SK-N-DZ (cell line): ENCODE measurements at regions not wholly inside any gene's neighbourhood (a gene's known extent, or its start where the extent isn't known, plus 50 kb on each side); places are given as distances from the start of the nearest gene placed in this dataset.
"Not testable (repeated sequence)": the region's sequence is repeated elsewhere in the genome, so short reads cannot be mapped to it uniquely, and the experiment has no call there.

ENCODE experiments used
- DNase-seq: peaks from one replicate; pipeline ENCODE4 v3.0.0-alpha.2; 2015; ENCODE audit warnings: low spot score

- no peak for DNase-seq
These were observed 2125.3 kb upstream of the RAG2 start for GRCh38 chr11:38723361-38723760.

DNA sequence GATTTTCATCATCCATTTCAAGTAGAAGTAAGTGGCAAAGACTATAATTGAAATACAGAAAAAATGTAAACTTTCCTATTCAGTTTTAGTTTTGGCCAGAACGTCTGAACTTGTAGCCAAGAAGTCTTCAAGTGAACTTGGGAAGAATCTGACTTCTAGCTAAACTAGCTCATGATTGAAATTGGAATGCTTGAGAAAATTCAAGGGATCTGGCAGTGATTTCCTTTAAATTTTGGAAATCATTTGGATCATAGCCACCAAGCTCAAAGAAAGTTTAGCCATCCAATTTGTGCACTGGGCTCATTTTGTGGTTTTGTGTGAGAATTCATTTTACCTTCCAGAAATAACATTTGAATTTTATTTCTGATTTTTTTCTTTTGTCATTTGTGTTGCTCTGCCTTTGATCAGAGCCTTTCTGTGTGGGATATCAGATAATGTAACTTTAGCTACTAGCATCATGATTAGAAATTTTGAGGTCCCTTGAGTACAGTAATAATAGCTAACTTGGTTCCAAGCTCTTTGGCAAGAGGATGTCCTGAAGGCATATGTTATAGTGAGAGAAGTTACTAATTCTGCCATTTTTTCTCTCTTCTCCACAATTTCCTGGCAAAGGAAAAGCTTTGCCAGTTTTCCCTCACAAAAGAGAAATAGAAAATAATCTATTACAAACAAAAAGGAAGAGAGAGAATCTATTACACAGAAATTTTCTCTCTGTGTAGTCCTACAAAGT, 2123.7 kb upstream of the RAG2 start:
- no peak for DNase-seq

DNA sequence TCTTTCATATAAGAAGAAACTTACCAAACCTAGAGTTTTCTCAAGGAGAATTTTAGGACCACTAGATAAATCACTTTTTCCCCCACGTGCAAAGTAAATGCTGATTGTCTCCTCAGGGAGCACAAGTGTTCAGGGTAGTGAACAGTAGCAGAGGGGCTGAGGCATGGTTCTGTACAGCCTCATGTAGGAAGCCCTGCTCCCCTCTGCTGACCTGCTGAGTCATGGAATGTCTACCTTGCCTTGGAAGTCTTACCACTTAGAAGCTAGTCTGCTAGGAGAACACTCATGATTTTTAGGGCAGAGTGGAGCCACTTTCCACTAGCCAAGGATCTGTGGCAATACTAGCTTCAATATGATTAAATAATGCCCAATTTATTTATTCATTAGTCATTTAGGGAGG, 2120.6 kb upstream of the RAG2 start:
- no peak for DNase-seq

DNA sequence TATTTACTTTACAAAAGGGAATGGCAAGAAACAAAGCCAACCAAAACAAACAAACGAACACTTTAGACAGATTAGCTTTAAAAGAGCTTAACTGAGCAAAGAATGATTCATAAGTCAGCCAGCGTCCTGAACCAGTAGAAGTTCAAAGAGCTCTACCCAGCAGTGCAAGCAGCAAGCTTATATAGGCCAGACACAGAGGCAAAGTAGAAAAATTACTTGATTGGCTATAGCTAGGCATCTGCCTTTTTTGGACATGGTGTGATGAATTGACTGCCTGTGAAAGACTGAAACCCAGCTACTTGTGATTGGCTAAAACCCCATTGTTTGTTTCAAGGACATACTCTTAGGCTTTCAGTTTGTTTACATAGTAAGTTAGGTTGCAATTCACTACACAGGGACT, 2120.0 kb upstream of the RAG2 start:
- DNase-seq, result no peak

GRCh38 chr11:38711110-38711509, 2113.1 kb upstream of the RAG2 start:
- no peak for DNase-seq

DNA sequence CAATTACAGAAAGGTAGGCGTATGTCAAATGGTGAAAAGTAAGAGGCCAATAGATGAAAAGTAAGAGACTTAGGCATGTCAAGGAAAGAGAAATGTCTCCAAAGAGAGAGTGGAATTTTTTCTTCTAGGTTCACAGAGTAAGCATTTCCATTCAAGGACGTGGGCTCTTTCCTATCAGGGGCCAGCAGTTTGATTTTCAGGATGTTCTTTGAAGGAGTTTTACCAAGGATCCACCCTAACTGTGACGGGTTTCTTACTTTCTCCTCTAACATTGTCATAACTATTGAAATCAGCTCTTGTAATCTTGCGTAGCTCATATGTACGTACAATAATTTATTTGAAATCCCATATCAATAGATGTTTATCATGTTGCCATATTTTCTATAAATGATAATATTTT, 2112.2 kb upstream of the RAG2 start:
- no peak for DNase-seq

DNA sequence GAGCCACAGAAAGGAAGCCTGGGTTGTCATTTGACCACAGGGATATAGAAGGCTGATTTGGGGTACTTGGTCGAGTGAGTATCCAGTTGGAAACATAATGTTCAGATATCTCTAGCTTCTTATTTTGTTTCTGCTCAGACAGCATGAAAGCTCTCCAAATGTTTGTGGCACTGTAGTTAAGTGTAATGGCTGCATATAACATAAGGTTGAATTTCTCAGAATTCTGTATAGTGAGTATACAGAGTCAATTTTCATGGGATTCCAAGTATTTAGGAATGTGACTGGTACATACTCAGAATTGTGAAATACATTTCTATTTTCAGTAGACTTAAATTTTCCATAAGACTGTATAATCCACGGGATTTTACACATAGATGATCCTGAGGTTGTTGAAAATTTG, 2102.1 kb upstream of the RAG2 start:
- DNase-seq, result no peak

- no peak for DNase-seq
These were observed 2095.3 kb upstream of the RAG2 start for GRCh38 chr11:38693306-38693705.

DNA sequence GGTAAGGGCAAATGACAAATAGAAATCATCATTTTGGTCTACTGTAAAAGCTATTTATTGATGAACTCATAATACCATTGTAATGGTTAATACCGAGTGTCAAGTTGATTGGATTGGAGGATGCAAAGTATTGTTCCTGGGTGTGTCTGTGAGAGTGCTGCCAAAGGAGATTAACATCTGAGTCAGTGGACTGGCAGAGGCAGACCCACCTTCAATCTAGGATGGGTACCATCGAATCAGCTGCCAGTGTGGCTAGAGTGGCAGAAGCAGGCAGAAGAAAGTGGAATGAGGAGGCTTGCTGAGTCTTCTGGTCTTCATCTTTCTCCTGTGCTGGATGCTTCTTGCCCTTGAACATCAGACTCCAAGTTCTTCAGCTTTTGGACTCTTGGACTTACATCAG, 2092.2 kb upstream of the RAG2 start:
- not testable (repeated sequence) for DNase-seq

- DNase-seq, result no peak
These were observed 2089.0 kb upstream of the RAG2 start for GRCh38 chr11:38687008-38687407.

GRCh38 chr11:38683484-38683883, 2085.4 kb upstream of the RAG2 start:
- DNase-seq, result no peak

DNA sequence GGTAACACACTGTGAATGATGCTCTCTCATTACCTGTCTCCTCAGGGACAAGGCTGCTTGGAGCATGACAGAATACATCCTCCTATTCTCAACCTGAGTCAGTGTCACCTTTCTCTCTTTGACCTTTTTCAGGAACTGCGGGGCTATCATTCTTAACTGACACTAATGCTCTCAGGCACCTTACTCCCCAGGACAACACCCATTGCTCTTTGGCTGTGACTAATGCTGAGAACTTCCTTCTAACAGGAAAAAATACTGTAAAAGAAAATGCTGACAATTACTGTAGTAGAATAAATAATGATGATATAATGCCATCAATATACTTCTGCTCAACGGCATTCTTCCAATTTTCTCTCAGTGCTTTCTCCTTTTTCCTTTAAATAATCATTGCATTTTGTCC, 2082.7 kb upstream of the RAG2 start:
- no peak for DNase-seq

DNA sequence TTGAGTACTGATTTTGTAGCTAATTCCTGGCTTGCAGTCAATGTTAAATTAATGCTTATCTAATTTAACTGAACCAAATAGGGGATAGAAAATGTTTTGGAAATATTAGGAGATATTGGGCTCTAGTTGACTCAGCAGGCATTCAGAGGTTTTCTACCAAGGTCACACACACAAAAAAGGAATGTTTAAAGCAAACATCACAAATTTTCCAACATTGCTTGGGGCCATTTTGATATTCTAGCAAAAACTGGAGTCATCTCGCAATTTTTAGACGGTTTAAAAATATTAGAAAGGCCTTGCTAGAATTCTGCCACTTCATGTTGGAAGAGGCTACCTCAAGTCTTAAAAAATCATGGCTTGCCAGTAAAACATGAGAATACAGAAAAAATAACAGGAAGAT, 2082.1 kb upstream of the RAG2 start:
- DNase-seq, result no peak

- no peak for DNase-seq
These were observed 2074.4 kb upstream of the RAG2 start for GRCh38 chr11:38672445-38672844.

DNA sequence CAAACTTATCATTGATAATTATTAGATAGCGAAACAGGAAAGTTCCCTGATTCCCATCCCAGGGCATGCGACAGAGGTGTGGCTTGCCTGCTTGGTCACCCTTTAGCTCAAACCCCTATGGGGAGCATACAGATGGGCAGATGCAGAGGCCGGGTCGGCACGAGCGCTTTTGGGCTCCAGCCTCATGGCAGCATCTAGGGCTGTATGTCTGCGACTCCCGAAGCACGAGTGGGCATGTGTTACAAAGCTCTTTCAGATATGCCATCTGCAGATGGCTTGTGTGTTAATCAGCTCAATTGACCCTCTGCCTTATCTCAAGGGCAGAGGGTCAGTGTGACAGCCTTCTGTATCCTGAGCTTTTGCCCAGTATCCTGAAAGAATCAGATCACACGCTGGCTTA, 2069.3 kb upstream of the RAG2 start:
- DNase-seq, result peak; percentile 54

GRCh38 chr11:38648604-38649003, 2050.6 kb upstream of the RAG2 start:
- no peak for DNase-seq

DNA sequence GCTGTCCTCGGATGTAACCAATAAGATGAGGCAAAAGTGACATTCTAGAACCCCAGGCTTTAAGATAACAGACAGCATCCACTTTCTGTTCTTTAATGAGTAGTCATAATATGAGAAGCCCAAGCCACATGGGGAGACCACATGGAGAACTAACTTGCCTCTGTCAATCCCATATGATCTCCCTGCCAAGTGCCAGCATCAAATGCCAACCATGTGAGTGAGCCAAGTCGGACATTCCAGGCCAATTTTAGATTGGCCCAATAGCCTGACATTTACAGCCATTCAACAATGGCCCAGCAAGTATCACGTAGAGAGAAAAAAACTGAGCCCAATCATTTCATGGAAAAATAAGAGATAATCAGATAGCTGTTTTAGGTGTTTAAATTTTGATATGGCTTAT, 2048.3 kb upstream of the RAG2 start:
- no peak for DNase-seq

DNA sequence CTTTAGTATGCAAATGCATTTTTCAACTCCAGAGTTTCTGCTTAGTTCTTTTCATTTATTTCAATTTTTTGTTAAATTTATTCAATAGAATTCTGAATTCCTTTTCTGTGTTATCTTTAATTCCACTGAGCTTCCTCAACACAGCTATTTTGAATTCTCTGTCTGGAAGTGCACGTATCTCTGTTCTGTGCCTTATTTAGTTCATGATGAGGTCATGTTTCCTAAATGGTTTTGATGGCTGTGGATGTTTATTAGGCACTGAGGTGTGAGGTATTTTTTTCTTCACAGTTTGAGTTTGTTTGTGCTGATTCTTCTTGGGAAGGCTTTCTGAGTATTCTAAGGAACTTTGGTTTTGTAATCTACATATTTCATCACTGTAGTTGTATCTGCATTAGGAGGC, 2042.8 kb upstream of the RAG2 start:
- no peak for DNase-seq

DNA sequence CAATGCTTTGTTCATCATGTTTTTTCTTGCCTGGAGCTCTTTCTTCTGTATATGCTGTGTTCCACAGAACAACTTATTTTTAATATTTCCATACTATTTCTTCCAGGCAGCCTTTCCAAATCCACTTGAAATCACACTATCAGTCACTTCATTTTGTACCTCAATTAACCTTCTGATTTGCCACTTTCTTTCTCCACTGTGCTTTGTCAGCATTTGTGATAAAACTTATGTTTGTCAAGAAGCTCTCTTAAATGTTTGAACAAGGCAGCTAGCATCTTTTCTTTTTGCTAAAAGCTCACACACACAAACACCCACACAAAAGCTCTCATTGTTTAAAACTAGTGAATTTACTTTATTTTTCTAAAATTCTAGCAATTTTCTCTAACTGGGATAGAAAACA, 2014.7 kb upstream of the RAG2 start:
- DNase-seq, result no peak

GRCh38 chr11:38601371-38601770, 2003.3 kb upstream of the RAG2 start:
- not testable (repeated sequence) for DNase-seq

- no peak for DNase-seq
These were observed 2000.4 kb upstream of the RAG2 start for GRCh38 chr11:38598418-38598817.

DNA sequence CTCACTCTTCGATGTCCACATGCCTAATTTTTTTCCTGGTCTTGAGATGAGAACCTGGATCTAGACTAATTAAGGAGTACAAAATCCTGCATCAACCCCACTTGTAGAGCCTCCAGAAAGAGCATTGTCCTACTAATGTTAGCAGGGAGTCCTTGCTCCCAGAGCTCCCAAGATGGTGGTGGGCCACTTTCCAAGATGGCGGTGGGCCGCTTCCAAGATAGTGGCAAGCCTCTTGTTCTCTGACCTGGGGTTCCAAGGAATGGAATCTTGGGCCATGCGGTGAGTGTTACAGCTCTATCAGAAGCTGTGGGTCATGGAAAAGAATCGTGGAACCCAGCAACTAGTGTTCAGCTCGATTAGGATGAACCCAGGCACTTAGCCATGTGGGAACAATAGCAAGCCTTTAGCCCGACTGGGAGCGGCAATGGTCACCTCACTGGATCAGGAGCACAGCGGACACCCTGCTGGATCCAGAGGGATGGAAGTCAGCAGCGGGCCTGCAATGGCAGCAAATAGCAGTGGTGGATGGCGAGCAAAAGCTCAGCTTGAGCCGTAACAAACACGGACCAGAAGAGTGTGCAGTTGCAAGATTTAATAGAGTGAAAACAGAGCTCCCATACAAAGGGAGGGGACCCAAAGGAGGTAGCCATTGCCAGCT, 1997.5 kb upstream of the RAG2 start:
- not testable (repeated sequence) for DNase-seq

DNA sequence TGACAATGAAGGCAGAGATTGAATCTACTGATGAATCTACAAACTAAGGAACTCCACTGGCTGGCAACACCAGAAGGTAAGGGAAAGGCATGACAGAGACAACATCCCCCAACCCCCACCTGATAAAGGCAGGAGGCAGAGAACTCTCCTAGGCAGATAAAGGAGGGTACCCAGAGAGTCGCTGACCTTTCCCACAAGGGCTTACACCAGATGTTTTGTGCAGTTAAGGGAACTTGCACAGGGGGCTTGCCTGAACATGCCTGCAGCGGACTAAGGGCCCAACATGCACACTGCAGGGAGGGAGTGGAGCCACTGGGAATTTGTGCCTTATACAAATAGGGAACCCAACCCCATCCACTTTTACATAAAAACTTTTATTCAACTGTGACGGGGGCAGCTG, 1996.9 kb upstream of the RAG2 start:
- peak; percentile 8 for DNase-seq

DNA sequence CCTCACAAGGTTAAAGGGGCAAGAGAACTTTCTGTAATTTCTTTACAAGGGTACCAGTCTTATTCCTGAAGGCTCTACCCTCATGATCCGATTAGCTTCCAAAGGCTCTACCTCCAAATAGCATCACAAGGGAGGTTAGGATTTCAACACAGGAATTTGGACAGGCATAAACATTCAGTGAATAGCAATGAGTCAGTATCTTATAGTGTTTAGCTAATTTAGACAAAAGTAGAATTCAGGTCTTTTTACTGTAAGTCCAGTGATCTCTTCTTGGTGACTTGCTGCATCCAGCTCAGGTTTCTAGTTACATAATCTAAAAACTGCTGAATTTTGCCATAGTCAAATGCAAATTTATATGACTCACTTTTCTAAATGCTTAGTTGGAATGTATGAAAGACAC, 1995.6 kb upstream of the RAG2 start:
- no peak for DNase-seq
